ENCODE measurements at regions not wholly inside any gene's neighbourhood (a gene's known extent, or its start where the extent isn't known, plus 50 kb on each side); places are given as distances from the start of the nearest gene placed in this dataset.

DNA sequence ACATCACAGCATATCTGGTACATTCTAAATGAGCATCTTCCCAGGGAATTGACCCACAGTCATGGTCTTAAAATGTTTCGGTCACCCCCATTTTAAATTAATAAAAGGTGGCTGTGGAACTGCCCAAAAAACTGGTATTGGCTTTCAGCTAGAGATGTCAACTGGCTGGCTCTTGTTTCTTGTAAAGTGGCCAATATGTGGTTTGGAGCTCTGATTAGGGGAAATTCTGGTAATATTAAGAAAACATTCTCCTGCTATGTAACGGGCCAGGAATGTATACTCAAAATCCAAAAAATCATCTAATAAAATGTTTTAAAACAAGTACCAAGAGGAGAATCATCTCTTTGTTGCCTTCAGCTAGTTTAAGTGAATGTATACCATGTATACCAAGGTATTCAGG lies 62.0 kb upstream of the VCX2 start:
- TF ChIP-seq, protein P1, sequence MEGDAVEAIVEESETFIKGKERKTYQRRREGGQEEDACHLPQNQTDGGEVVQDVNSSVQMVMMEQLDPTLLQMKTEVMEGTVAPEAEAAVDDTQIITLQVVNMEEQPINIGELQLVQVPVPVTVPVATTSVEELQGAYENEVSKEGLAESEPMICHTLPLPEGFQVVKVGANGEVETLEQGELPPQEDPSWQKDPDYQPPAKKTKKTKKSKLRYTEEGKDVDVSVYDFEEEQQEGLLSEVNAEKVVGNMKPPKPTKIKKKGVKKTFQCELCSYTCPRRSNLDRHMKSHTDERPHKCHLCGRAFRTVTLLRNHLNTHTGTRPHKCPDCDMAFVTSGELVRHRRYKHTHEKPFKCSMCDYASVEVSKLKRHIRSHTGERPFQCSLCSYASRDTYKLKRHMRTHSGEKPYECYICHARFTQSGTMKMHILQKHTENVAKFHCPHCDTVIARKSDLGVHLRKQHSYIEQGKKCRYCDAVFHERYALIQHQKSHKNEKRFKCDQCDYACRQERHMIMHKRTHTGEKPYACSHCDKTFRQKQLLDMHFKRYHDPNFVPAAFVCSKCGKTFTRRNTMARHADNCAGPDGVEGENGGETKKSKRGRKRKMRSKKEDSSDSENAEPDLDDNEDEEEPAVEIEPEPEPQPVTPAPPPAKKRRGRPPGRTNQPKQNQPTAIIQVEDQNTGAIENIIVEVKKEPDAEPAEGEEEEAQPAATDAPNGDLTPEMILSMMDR (IDR thresholded peaks at IDR 0.05), result no peak
- TF ChIP-seq POLR2A (IDR thresholded peaks at IDR 0.05), result no peak
